HG02763 (cell line): ENCODE measurements at regions not wholly inside any gene's neighbourhood (a gene's known extent, or its start where the extent isn't known, plus 50 kb on each side); places are given as distances from the start of the nearest gene placed in this dataset.

Experiments
- ATAC-seq: cut with Tn5 transposase; IDR thresholded peaks from one replicate; pipeline ENCODE4 v1.9.1; 2021; ENCODE audit warnings: mild to moderate bottlenecking, moderate library complexity; ENCODE audit not compliant: unreplicated experiment

DNA sequence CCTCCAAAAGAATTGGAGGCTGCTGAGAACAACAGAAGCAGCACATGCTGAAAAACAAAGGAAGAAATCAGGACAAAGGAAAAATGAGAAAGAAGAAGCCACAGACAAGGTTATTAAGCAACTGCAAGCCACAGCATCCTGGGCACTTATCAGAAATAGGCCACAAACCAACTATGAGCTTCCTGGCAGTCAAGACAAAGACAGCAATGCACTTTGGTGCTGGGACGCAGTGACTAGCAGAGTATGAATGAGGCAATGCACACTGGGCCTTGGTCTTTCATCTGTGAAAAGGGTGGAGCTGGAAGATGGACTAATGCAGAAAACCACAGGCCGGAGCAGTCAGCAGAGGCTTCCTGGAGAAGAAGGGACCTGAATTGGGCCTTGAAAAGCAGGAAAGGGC lies 56.0 kb upstream of the LINGO1 start:
- ATAC-seq: no peak

DNA sequence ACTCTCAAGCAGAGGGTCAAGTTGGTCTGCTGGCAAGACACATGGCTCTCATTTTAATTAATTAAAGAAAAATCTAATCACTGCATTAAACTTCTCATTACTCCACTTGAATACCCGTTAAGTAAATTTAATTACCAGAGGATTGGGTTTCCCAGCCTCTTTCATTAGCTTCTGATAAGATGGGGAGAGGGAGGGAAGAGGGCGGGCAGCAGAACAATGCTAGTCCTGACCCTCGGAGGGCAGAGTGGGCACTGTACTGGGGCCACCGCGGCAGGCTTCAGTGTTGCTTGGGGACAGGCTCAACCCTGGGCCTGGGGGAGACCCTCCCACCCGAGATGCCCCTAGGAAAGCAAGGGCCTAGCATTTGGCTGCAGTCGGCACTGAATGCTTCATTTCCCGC lies 55.6 kb upstream of the LINGO1 start:
- ATAC-seq: no peak

DNA sequence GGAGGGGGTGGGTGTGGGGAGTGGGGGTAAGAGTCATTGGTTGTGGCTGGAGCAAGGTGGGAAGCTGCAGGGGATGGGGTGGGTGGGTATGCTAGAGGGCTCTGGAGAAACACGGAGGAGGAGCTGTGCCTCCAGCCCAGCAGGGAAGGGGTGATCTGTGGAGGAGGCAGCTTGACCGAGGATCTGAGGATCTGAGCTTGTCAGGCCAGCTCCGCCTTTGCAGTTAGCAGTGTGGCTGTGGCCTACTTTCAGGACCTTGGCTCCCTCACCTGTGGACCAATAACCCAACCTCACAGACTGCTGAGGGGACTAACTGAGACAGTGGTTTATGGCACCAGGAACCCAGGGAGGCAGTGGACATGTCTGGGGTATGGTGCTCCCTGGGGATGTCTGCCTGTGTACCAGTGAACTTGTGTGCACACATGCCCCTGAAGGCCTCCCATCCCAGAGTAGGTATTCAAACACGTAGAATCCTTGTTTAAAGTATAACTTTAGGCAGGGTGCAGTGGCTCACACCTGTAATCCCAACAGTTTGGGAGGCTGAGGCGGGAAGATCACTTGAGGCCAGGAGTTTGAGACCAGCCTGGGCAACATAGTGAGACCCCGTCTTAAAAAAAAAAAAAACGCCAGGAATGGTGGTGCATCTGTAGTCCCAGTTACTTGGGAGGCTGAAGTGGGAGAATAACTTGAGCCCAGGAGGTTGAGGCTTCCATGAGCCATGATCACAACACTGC lies 52.5 kb upstream of the LINGO1 start:
- no peak for ATAC-seq

DNA sequence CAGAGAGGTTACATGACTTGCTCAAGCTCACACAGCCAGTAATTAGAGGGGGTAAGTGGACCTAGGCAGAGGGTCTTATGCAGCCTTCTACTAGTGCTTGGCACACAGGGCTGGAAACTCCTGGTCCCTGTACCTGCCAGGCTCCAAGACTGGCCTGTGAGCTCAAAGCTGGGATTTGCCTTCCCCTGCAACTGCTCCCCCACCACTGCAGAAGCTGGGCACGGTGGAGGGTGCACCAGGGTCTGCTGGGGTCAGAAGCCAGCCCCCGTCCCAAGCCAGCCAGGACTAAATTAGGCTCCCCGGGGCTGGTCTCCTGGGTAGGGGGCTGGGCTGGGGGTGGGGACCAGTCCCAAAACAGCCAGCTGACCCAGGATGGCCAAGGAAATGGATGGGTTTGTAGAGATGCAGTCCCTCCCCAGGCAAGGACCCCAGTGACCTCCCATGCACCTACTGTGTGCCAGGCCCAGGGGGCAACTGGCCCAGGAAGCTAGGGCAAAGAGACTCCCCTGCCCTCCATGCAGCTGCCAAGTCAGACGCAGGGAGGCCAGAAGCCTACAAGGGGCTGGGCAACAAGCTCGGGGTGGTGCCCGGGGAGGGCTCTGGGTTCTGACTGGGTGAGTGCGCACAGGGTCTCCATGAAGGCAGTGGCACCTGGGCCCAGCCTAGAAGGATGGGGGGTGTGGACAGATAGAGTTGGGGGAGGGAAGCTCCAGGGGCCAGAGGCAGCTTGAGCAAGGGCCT lies 51.8 kb upstream of the LINGO1 start:
- ATAC-seq: no peak

DNA sequence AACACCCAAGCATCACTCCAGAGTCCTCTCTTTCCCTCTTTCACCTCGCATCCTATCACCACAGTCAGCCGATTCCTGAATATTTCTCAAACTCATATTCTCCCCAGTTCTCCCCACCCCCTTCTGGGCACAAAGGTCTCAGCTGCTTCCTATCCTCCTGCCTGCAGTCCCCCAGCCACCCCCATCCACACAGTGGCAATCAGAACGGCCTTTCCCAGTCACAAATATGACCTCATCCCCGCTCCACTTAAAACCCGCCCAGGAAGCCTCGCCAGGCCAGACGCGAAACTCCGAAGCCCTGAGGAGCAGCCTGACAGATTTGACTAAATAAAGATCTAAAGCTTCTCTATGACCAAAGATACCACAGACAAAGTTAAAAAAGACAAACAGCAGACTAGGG lies 49.9 kb upstream of the LINGO1 start:
- no peak for ATAC-seq
